ENCODE measurements at regions not wholly inside any gene's neighbourhood (a gene's known extent, or its start where the extent isn't known, plus 50 kb on each side); places are given as distances from the start of the nearest gene placed in this dataset.

DNA sequence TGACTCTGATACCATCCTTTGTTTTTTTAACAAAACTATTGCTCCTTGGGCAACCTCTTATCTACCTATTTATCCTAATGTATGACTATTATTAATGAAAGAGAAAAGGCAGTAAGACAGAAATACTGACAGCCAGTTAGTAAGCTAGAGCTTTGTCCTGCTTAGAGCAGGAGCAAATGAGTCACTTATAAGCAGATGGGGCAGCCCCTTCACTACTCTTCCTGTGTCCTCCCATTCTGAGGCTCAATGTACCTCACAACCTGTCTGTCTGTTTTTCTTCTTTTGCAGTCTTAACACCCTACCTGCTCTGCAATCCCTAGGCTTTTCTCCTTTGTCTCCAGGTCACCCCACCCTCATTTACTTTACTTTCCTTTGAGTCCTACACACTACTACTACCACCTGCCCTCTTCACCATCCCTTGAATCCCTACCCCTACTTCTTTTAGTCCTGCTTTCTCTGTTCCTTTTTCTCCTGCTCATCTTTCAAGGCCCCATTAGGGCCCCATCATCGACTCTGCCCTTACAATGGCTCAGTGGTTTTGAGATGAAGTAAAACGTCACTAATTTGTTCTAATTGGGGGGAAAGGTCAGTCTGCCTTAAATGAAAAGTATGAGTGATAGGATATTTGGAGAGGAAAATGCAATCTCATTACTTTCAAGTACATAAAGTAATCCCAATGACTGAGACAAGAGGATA is 294.3 kb downstream of the GUCY2F start:
- no peak overlapping the region for H2AFZ ChIP-seq (ENCODE audit: low read depth)
- H3K4me3 ChIP-seq (IDR thresholded peaks at IDR 0.05; ENCODE audit: insufficient read depth, low read depth, low read length), result no peak overlapping the region
- H3K79me2 ChIP-seq (ENCODE audit: insufficient read depth, low read depth), result no peaks in the 10 kb centered on the region
- no peaks in the 10 kb centered on the region for H3K4me1 ChIP-seq (ENCODE audit: low read depth, poor library complexity, severe bottlenecking)
- H4K20me1 ChIP-seq (ENCODE audit: insufficient read depth), result no peaks in the 10 kb centered on the region
- H3K36me3 ChIP-seq (ENCODE audit: insufficient read depth), result no peaks in the 10 kb centered on the region
- H3K27me3 ChIP-seq (ENCODE audit: insufficient read depth, low read depth), result no peaks in the 10 kb centered on the region
- no peak overlapping the region for H3K9ac ChIP-seq
- no peak overlapping the region for H3K27ac ChIP-seq
- H3K4me2 ChIP-seq, result no peak overlapping the region
- TF ChIP-seq, protein P1, sequence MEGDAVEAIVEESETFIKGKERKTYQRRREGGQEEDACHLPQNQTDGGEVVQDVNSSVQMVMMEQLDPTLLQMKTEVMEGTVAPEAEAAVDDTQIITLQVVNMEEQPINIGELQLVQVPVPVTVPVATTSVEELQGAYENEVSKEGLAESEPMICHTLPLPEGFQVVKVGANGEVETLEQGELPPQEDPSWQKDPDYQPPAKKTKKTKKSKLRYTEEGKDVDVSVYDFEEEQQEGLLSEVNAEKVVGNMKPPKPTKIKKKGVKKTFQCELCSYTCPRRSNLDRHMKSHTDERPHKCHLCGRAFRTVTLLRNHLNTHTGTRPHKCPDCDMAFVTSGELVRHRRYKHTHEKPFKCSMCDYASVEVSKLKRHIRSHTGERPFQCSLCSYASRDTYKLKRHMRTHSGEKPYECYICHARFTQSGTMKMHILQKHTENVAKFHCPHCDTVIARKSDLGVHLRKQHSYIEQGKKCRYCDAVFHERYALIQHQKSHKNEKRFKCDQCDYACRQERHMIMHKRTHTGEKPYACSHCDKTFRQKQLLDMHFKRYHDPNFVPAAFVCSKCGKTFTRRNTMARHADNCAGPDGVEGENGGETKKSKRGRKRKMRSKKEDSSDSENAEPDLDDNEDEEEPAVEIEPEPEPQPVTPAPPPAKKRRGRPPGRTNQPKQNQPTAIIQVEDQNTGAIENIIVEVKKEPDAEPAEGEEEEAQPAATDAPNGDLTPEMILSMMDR (conservative IDR thresholded peaks at IDR 0.05; ENCODE audit: low read depth, low read length), result no peak

DNA sequence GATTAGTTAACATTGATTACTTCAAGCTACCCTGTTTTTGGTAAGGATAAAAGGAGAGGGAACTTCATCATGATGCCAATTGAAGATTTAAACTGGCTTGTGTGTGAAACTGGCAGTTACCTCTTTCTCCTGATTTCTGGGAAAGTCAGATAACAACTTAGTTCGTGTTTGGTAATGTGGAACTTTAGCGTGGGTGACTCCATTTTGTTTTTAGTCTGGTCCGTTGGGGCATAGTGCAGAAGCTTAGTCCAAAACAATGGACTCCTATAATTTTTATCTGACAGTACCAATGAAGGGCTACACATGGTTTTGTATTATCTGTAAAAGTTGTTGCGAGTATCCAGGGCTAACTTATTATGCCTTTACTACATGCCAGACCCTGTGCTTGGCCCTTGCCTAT is 294.9 kb downstream of the GUCY2F start:
- Histone ChIP-seq H3K9ac (no peak overlapping the region), H4K20me1 (ENCODE audit: insufficient read depth) (no peaks in the 10 kb centered on the region), H3K36me3 (ENCODE audit: insufficient read depth) (no peaks in the 10 kb centered on the region), H3K79me2 (ENCODE audit: insufficient read depth, low read depth) (no peaks in the 10 kb centered on the region), H3K4me3 (IDR thresholded peaks at IDR 0.05; ENCODE audit: insufficient read depth, low read depth, low read length) (no peak overlapping the region), H2AFZ (ENCODE audit: low read depth) (no peak overlapping the region), H3K27me3 (ENCODE audit: insufficient read depth, low read depth) (no peaks in the 10 kb centered on the region), H3K4me1 (ENCODE audit: low read depth, poor library complexity, severe bottlenecking) (no peaks in the 10 kb centered on the region), H3K4me2 (no peak overlapping the region), H3K27ac (no peak overlapping the region)
- TF ChIP-seq, protein P1 (conservative IDR thresholded peaks at IDR 0.05; ENCODE audit: low read depth, low read length), result no peak

DNA sequence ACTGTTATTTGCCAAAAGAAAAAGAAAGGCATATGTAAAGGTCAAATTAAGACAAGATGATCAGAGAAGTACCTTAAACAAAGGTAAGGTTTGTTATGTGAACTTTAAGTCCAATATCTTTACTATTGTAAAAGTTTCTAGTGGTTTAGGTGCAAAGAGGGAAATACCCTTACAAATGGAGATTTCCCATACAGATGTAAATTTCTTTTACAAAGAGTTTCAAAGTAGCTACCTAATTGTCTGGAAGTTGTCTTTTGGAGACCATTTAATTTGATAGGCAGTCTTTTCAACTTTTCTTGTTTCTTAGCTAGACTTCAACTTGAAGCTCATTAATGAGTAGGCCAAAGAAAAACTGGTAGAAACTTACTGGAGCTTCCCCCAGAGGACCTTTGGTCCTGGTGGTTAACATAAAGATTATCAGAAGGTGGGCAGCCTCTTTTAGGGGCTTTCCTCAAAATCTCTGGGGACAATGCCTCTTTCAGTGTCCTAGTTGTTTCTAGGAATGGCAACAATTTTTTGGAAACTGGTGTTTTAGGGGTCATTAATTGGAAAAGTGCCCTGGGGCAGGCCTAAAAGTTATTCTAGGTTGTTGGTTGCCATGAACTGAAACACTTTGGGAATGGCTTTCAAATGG is 297.3 kb downstream of the GUCY2F start:
- Histone ChIP-seq H2AFZ (ENCODE audit: low read depth) (no peak overlapping the region), H3K9ac (no peak overlapping the region), H3K27ac (no peak overlapping the region), H3K4me2 (no peak overlapping the region), H3K4me3 (IDR thresholded peaks at IDR 0.05; ENCODE audit: insufficient read depth, low read depth, low read length) (no peak overlapping the region), H3K79me2 (ENCODE audit: insufficient read depth, low read depth) (no peaks in the 10 kb centered on the region), H4K20me1 (ENCODE audit: insufficient read depth) (no peaks in the 10 kb centered on the region), H3K36me3 (ENCODE audit: insufficient read depth) (no peaks in the 10 kb centered on the region), H3K27me3 (ENCODE audit: insufficient read depth, low read depth) (no peaks in the 10 kb centered on the region), H3K4me1 (ENCODE audit: low read depth, poor library complexity, severe bottlenecking) (no peaks in the 10 kb centered on the region)
- TF ChIP-seq, protein P1 (conservative IDR thresholded peaks at IDR 0.05; ENCODE audit: low read depth, low read length), result no peak

DNA sequence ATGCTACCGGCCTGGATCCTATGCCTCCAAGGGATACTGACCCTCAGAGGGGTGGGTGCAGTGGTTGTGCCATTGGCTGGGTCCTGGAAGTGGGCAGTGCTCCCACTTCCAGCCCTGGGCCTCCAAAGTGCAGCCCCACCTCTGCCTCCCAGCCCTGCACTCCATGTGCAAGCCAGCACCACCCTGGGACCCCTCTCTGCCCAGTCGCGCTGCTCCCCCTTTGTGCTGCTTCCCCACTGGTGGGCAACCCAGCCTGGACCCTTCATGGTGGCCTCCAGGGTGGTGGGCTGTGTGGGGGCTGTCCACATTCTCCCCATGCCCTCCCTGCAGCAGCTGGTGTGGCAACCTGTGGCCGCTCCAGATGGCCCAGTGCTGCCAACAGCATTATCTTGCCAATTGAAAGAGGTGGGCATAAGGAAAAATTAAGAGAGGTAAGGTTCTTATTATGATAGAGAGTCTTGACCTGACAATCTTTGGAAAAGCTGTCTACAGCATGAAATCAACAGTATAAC is 309.7 kb downstream of the GUCY2F start:
- H3K79me2 ChIP-seq (ENCODE audit: insufficient read depth, low read depth), result no peaks in the 10 kb centered on the region
- no peak overlapping the region for H3K27ac ChIP-seq
- TF ChIP-seq, protein P1 (conservative IDR thresholded peaks at IDR 0.05; ENCODE audit: low read depth, low read length), result no peak
- no peaks in the 10 kb centered on the region for H3K4me1 ChIP-seq (ENCODE audit: low read depth, poor library complexity, severe bottlenecking)
- no peak overlapping the region for H2AFZ ChIP-seq (ENCODE audit: low read depth)
- H3K4me2 ChIP-seq, result no peak overlapping the region
- H4K20me1 ChIP-seq (ENCODE audit: insufficient read depth), result no peaks in the 10 kb centered on the region
- H3K9ac ChIP-seq, result no peak overlapping the region
- H3K36me3 ChIP-seq (ENCODE audit: insufficient read depth), result no peaks in the 10 kb centered on the region
- H3K4me3 ChIP-seq (IDR thresholded peaks at IDR 0.05; ENCODE audit: insufficient read depth, low read depth, low read length), result no peak overlapping the region
- no peaks in the 10 kb centered on the region for H3K27me3 ChIP-seq (ENCODE audit: insufficient read depth, low read depth)

Data from KMS-11 (cell line).